Tibial nerve (tissue), 4 donors: ENCODE measurements at regions not wholly inside any gene's neighbourhood (a gene's known extent, or its start where the extent isn't known, plus 50 kb on each side); places are given as distances from the start of the nearest gene placed in this dataset.

ENCODE experiments used
- CTCF ChIP-seq, 5 experiments: fragments of 200-600 bp in 3 of 5; fragments of 450-650 bp in 2 of 5; sonication (generic) in 3 of 5; IDR thresholded peaks; one replicate each; pipeline ENCODE4 v1.5.1; 2016 to 2019; ENCODE audit warnings: antibody characterized with exemption in 5 of 5, mild to moderate bottlenecking in 3 of 5, moderate library complexity in 2 of 5
- EP300 ChIP-seq, 2 donors: sonication (generic); formaldehyde crosslinking; IDR thresholded peaks; one replicate each; pipeline ENCODE4 v1.6.1; 2017; ENCODE audit warnings: antibody characterized with exemption in 2 of 2, mild to moderate bottlenecking in 1 of 2
- POLR2A ChIP-seq, 2 donors: fragments of 450-650 bp; IDR thresholded peaks; one replicate each; pipeline ENCODE4 v1.6.1; 2017; ENCODE audit warnings: antibody characterized with exemption in 2 of 2, mild to moderate bottlenecking in 2 of 2, moderate library complexity in 2 of 2

GRCh38 chr18:10133516-10133915 lies 219.7 kb downstream of the VAPA start:
- TF ChIP-seq POLR2A (IDR thresholded peaks at IDR 0.05) (no peak), CTCF (IDR thresholded peaks at IDR 0.05) (no peak), EP300 (IDR thresholded peaks at IDR 0.05) (no peak)
